B cell (primary cell): ENCODE measurements at regions not wholly inside any gene's neighbourhood (a gene's known extent, or its start where the extent isn't known, plus 50 kb on each side); places are given as distances from the start of the nearest gene placed in this dataset.

Experiments
- ATAC-seq: fragments of 200-7000 bp; cut with Tn5 transposase; one replicate; pipeline ENCODE4 v1.10.0; 2021; ENCODE audit warnings: low read depth, mild to moderate bottlenecking, moderate number of reproducible peaks, moderate library complexity
- CTCF ChIA-PET: fragments of 350-600 bp; sonication (Branson Sonifier 250); formaldehyde crosslinking; loops from one replicate; lab custom pipeline; 2021; ENCODE audit warnings: antibody characterized with exemption, inconsistent platforms; lab: Charles Lee
- POLR2A ChIA-PET: fragments of 350-600 bp; sonication (Branson Sonifier 250); formaldehyde crosslinking; loops from one replicate; lab custom pipeline; 2021; ENCODE audit warnings: antibody characterized with exemption; lab: Charles Lee
- DNase-seq: peaks from one replicate; pipeline ENCODE4 v3.0.0; 2013
- H2AFZ ChIP-seq: 2 replicates; pipeline ENCODE4 v1.6.1; 2012; ENCODE audit warnings: mild to moderate bottlenecking, low read depth, low read length; ENCODE audit not compliant: insufficient read depth, poor library complexity, severe bottlenecking
- H3K27ac ChIP-seq, 2 donors: 1 replicate in 1 of 2; 2 replicates in 1 of 2; pipeline ENCODE4 v1.5.1; 2012 to 2013; ENCODE audit warnings: low read length in 2 of 2, mild to moderate bottlenecking in 2 of 2, moderate library complexity in 1 of 2
- H3K27me3 ChIP-seq, 4 experiments: fragments of 200-600 bp in 1 of 4; sonication (generic) in 1 of 4; replicated peaks in 1 of 4; 1 replicate in 2 of 4; 2 replicates in 2 of 4; pipeline versions ENCODE4 v1.6.1 to v1.7.0; 2013 to 2016; ENCODE audit warnings: low read length in 3 of 4, mild to moderate bottlenecking in 2 of 4, mixed read lengths in 1 of 4, moderate library complexity in 1 of 4; ENCODE audit not compliant: insufficient read depth in 4 of 4, control insufficient read depth in 3 of 4; ENCODE audit errors: control extremely low read depth in 1 of 4
- H3K36me3 ChIP-seq, 2 experiments: replicated peaks in 1 of 2; 1 replicate in 1 of 2; 2 replicates in 1 of 2; pipeline versions ENCODE4 v1.6.1 to v1.7.1; 2013; ENCODE audit warnings: low read length in 1 of 2; ENCODE audit not compliant: insufficient read depth in 2 of 2, control insufficient read depth in 1 of 2; ENCODE audit errors: control extremely low read depth in 1 of 2, extremely low read depth in 1 of 2
- H3K4me1 ChIP-seq, 2 donors: fragments of 200-600 bp in 1 of 2; sonication (generic) in 1 of 2; 1 replicate in 1 of 2; 2 replicates in 1 of 2; pipeline versions ENCODE4 v1.5.1 to v1.6.1; 2013 to 2017; ENCODE audit warnings: low read length in 2 of 2; ENCODE audit not compliant: control insufficient read depth in 2 of 2, insufficient read depth in 2 of 2
- H3K4me2 ChIP-seq: replicated peaks from 2 replicates; pipeline ENCODE3; 2012; ENCODE audit warnings: mild to moderate bottlenecking, low read depth, low read length; ENCODE audit not compliant: poor library complexity, severe bottlenecking
- H3K4me3 ChIP-seq, 5 experiments: fragments of 200-600 bp in 1 of 5; sonication (generic) in 1 of 5; 1 replicate in 3 of 5; 2 replicates in 2 of 5; pipeline versions ENCODE4 v1.5.1 to v1.7.0; 2011 to 2016; ENCODE audit warnings: low read length in 4 of 5, mild to moderate bottlenecking in 4 of 5, low read depth in 2 of 5, control low read depth in 1 of 5, moderate library complexity in 1 of 5; ENCODE audit not compliant: insufficient read depth in 1 of 5; ENCODE audit errors: control extremely low read depth in 1 of 5, extremely low read depth in 1 of 5
- H3K79me2 ChIP-seq: fragments of 200-600 bp; sonication (generic); one replicate; pipeline ENCODE4 v1.6.0; 2016; ENCODE audit warnings: low read length; ENCODE audit not compliant: control insufficient read depth, insufficient read depth
- H3K9ac ChIP-seq: fragments of 200-600 bp; sonication (generic); 2 replicates; pipeline ENCODE4 v1.6.1; 2017; ENCODE audit warnings: mild to moderate bottlenecking, low read length, moderate library complexity
- H3K9me3 ChIP-seq, 3 donors: one replicate each; pipeline versions ENCODE4 v1.6.1 to v1.7.1; 2013; ENCODE audit warnings: low read length in 2 of 3; ENCODE audit not compliant: control insufficient read depth in 2 of 3, insufficient read depth in 1 of 3; ENCODE audit errors: control extremely low read depth in 1 of 3
- H4K20me1 ChIP-seq: 2 replicates; pipeline ENCODE4 v1.6.0; 2012; ENCODE audit warnings: mild to moderate bottlenecking, low read length; ENCODE audit not compliant: insufficient read depth, control insufficient read depth, poor library complexity, severe bottlenecking
- H3K27ac Mint-ChIP-seq: one replicate; pipeline ENCODE4 v1.8.0; 2021; ENCODE audit warnings: mixed read lengths
- H3K27me3 Mint-ChIP-seq: one replicate; pipeline ENCODE4 v1.8.0; 2021; ENCODE audit warnings: mixed read lengths
- H3K4me1 Mint-ChIP-seq: one replicate; pipeline ENCODE4 v1.8.0; 2021; ENCODE audit warnings: mixed read lengths
- H3K4me3 Mint-ChIP-seq: one replicate; pipeline ENCODE4 v1.8.0; 2021; ENCODE audit warnings: mixed read lengths
- H3K9me3 Mint-ChIP-seq: one replicate; pipeline ENCODE4 v1.8.0; 2022; ENCODE audit warnings: mixed read lengths; ENCODE audit not compliant: insufficient read depth
- EZH2 ChIP-seq: IDR thresholded peaks from 2 replicates; pipeline ENCODE4 v1.6.1; 2012; ENCODE audit warnings: borderline replicate concordance, low read depth, mild to moderate bottlenecking, moderate library complexity, low read length; ENCODE audit not compliant: insufficient read depth, poor library complexity, severe bottlenecking
- WGBS: methylation state at CpG from one replicate; pipeline ENCODE4 v1.1.5; 2013; ENCODE audit warnings: missing lambda C conversion rate; ENCODE audit not compliant: insufficient coverage; 5-methylcytosine and 5-hydroxymethylcytosine counted together
- intact Hi-C: fragments of 100-400 bp; cut with micrococcal nuclease; formaldehyde crosslinking; loops from one replicate; pipeline ENCODE4 v1.10.0; 2022
- TF ChIP-seq, protein P1 (sequence below): fragments of 200-600 bp; IDR thresholded peaks from one replicate; pipeline ENCODE4 v1.8.0; 2022; ENCODE audit warnings: antibody characterized with exemption, mild to moderate bottlenecking

DNA sequence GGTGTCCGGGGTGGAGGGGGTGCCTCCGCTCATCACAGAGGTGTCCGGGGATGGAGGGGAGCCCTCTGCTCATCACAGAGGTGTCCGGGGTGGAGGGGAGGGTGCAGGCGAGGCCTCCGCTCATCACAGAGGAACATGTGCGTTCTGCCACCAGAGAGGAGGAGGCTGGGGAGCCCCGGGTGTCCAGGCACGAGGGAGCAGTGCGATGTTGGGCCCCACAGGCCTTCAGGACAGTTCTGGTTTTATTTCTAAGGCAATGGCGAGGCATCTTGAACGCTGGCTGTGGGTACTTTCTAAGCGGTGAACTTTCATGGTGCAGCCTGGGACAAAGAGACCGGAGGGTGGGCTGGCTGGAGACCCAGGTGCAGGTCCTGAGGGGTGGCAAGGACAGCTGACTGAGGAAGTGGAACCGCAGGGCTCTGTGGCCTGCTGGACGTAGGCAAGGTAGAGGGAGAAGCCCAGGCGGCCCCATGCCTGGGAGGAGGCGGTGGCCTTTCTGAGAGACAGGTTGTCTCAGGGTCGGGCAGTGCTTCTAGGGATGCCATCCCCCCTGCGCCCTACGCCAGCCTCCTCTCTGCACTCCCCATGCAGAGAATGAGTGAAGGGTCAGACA, 196.6 kb upstream of the SALL3 start:
- H3K9me3 Mint-ChIP-seq: no peaks in the 10 kb centered on the region
- no peaks in the 10 kb centered on the region for H3K4me1 Mint-ChIP-seq
- intact Hi-C loops: no loop called here
- Histone ChIP-seq H3K4me1 (no peaks in the 10 kb centered on the region), H3K27ac (no peak overlapping the region), H3K27me3 (no peaks in the 10 kb centered on the region), H4K20me1 (no peaks in the 10 kb centered on the region), H3K9me3 (peaks cover 0 to 22% (median 0%) of the 10 kb centered on the region in 3 donors), H3K4me3 (no peak overlapping the region), H3K79me2 (no peaks in the 10 kb centered on the region), H3K9ac (no peak overlapping the region), H2AFZ (no peak overlapping the region), H3K4me2 (no peak overlapping the region), H3K36me3 (no peaks in the 10 kb centered on the region)
- H3K27me3 Mint-ChIP-seq: no peaks in the 10 kb centered on the region
- TF ChIP-seq, protein P1, sequence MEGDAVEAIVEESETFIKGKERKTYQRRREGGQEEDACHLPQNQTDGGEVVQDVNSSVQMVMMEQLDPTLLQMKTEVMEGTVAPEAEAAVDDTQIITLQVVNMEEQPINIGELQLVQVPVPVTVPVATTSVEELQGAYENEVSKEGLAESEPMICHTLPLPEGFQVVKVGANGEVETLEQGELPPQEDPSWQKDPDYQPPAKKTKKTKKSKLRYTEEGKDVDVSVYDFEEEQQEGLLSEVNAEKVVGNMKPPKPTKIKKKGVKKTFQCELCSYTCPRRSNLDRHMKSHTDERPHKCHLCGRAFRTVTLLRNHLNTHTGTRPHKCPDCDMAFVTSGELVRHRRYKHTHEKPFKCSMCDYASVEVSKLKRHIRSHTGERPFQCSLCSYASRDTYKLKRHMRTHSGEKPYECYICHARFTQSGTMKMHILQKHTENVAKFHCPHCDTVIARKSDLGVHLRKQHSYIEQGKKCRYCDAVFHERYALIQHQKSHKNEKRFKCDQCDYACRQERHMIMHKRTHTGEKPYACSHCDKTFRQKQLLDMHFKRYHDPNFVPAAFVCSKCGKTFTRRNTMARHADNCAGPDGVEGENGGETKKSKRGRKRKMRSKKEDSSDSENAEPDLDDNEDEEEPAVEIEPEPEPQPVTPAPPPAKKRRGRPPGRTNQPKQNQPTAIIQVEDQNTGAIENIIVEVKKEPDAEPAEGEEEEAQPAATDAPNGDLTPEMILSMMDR: no peak
- TF ChIP-seq EZH2: no peak
- ChIA-PET CTCF (no interaction called here), POLR2A (no interaction called here)
- ATAC-seq (no peak), DNase-seq (no peak)
- no peak overlapping the region for H3K4me3 Mint-ChIP-seq
- H3K27ac Mint-ChIP-seq: no peak overlapping the region
- WGBS: 85% methylated on average over 20 of the region's 21 CpGs

DNA sequence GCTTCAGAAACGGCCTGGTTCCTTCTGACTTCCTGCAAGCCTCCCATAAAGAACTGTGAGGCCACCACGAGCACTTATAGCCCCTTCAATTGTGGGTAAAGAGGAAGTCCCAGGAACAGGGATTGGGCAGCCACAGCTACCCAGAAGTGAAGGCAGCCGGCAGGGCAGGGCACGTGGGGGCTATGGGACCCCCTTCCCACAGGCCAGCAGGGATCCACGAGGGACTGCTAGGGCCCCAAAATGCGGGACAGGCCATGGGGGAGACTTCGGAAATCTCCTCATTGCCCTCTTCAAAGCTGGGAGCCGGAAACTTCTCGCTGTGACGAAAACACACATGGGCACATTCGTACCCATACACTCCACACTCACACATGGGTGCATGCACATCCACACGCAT, 196.1 kb upstream of the SALL3 start:
- Histone ChIP-seq H3K9me3 (peaks cover 0 to 25% (median 0%) of the 10 kb centered on the region in 3 donors), H2AFZ (no peak overlapping the region), H3K4me1 (no peaks in the 10 kb centered on the region), H3K36me3 (no peaks in the 10 kb centered on the region), H3K4me3 (no peak overlapping the region), H4K20me1 (no peaks in the 10 kb centered on the region), H3K4me2 (no peak overlapping the region), H3K9ac (no peak overlapping the region), H3K27me3 (no peaks in the 10 kb centered on the region), H3K79me2 (no peaks in the 10 kb centered on the region), H3K27ac (no peak overlapping the region)
- ChIA-PET POLR2A (no interaction called here), CTCF (no interaction called here)
- no peaks in the 10 kb centered on the region for H3K4me1 Mint-ChIP-seq
- WGBS: 62% methylated on average over 10 of the region's 12 CpGs
- ATAC-seq (no peak), DNase-seq (no peak)
- H3K27me3 Mint-ChIP-seq: no peaks in the 10 kb centered on the region
- no peaks in the 10 kb centered on the region for H3K9me3 Mint-ChIP-seq
- TF ChIP-seq EZH2: no peak
- TF ChIP-seq, protein P1: no peak
- H3K4me3 Mint-ChIP-seq: no peak overlapping the region
- intact Hi-C loops: no loop called here
- no peak overlapping the region for H3K27ac Mint-ChIP-seq
